ENCODE measurements at regions not wholly inside any gene's neighbourhood (a gene's known extent, or its start where the extent isn't known, plus 50 kb on each side); places are given as distances from the start of the nearest gene placed in this dataset.

GRCh38 chr7:25286756-25287155 lies 58.5 kb upstream of the NPVF start:
- no peak for TF ChIP-seq EZH2 (IDR thresholded peaks at IDR 0.05; ENCODE audit: low read length, missing control alignments)
- TF ChIP-seq CTCF (conservative IDR thresholded peaks at IDR 0.05 in 1 of 2, IDR thresholded peaks at IDR 0.05 in 1 of 2; ENCODE audit: low read depth in 1 of 2, low read length in 2 of 2) = no peak
- H3K4me2 ChIP-seq (ENCODE audit: extremely low read depth, insufficient read depth, low read length) = no peak overlapping the region
- H3K27ac ChIP-seq (ENCODE audit: insufficient read depth, low read length) = no peak overlapping the region
- no peak overlapping the region for H3K9ac ChIP-seq (ENCODE audit: insufficient read depth, low read length)
- H3K9me3 ChIP-seq (ENCODE audit: control insufficient read depth, insufficient read depth, low read depth, low read length) = no peaks in the 10 kb centered on the region
- no peak overlapping the region for H2AFZ ChIP-seq (ENCODE audit: low read length)
- H3K4me1 ChIP-seq (ENCODE audit: control insufficient read depth, extremely low read depth, insufficient read depth, low read length) = no peaks in the 10 kb centered on the region
- H4K20me1 ChIP-seq (ENCODE audit: control insufficient read depth, extremely low read depth, insufficient read depth, low read length) = no peaks in the 10 kb centered on the region
- no peaks in the 10 kb centered on the region for H3K36me3 ChIP-seq (ENCODE audit: control insufficient read depth, insufficient read depth, low read length)
- no peak overlapping the region for H3K4me3 ChIP-seq (replicated peaks in 1 of 4; ENCODE audit: control extremely low read depth in 1 of 4, insufficient read depth in 1 of 4, low read depth in 3 of 4, low read length in 4 of 4)
- no peaks in the 10 kb centered on the region for H3K27me3 ChIP-seq (ENCODE audit: control insufficient read depth, insufficient read depth, low read length)
- no peaks in the 10 kb centered on the region for H3K79me2 ChIP-seq (ENCODE audit: control insufficient read depth, insufficient read depth, low read length)
- no peak for DNase-seq (ENCODE audit: low read depth in 2 of 2)

GRCh38 chr7:25287291-25287690 lies 59.0 kb upstream of the NPVF start:
- no peaks in the 10 kb centered on the region for H3K36me3 ChIP-seq (ENCODE audit: control insufficient read depth, insufficient read depth, low read length)
- H2AFZ ChIP-seq (ENCODE audit: low read length) = no peak overlapping the region
- H3K27me3 ChIP-seq (ENCODE audit: control insufficient read depth, insufficient read depth, low read length) = no peaks in the 10 kb centered on the region
- H3K4me1 ChIP-seq (ENCODE audit: control insufficient read depth, extremely low read depth, insufficient read depth, low read length) = no peaks in the 10 kb centered on the region
- H3K9ac ChIP-seq (ENCODE audit: insufficient read depth, low read length) = no peak overlapping the region
- no peak for TF ChIP-seq EZH2 (IDR thresholded peaks at IDR 0.05; ENCODE audit: low read length, missing control alignments)
- no peak for TF ChIP-seq CTCF (conservative IDR thresholded peaks at IDR 0.05 in 1 of 2, IDR thresholded peaks at IDR 0.05 in 1 of 2; ENCODE audit: low read depth in 1 of 2, low read length in 2 of 2)
- H3K27ac ChIP-seq (ENCODE audit: insufficient read depth, low read length) = no peak overlapping the region
- H4K20me1 ChIP-seq (ENCODE audit: control insufficient read depth, extremely low read depth, insufficient read depth, low read length) = no peaks in the 10 kb centered on the region
- H3K4me2 ChIP-seq (ENCODE audit: extremely low read depth, insufficient read depth, low read length) = no peak overlapping the region
- no peaks in the 10 kb centered on the region for H3K9me3 ChIP-seq (ENCODE audit: control insufficient read depth, insufficient read depth, low read depth, low read length)
- DNase-seq (ENCODE audit: low read depth in 2 of 2) = no peak
- H3K79me2 ChIP-seq (ENCODE audit: control insufficient read depth, insufficient read depth, low read length) = no peaks in the 10 kb centered on the region
- no peak overlapping the region for H3K4me3 ChIP-seq (replicated peaks in 1 of 4; ENCODE audit: control extremely low read depth in 1 of 4, insufficient read depth in 1 of 4, low read depth in 3 of 4, low read length in 4 of 4)

GRCh38 chr7:25288556-25289307 lies 60.4 kb upstream of the NPVF start:
- Histone ChIP-seq H3K27ac (ENCODE audit: insufficient read depth, low read length) (no peak overlapping the region), H2AFZ (ENCODE audit: low read length) (no peak overlapping the region), H3K4me2 (ENCODE audit: extremely low read depth, insufficient read depth, low read length) (no peak overlapping the region), H3K9me3 (ENCODE audit: control insufficient read depth, insufficient read depth, low read depth, low read length) (no peaks in the 10 kb centered on the region), H3K4me3 (replicated peaks in 1 of 4; ENCODE audit: control extremely low read depth in 1 of 4, insufficient read depth in 1 of 4, low read depth in 3 of 4, low read length in 4 of 4) (no peak overlapping the region), H3K79me2 (ENCODE audit: control insufficient read depth, insufficient read depth, low read length) (no peaks in the 10 kb centered on the region), H3K9ac (ENCODE audit: insufficient read depth, low read length) (no peak overlapping the region), H3K27me3 (ENCODE audit: control insufficient read depth, insufficient read depth, low read length) (no peaks in the 10 kb centered on the region), H3K4me1 (ENCODE audit: control insufficient read depth, extremely low read depth, insufficient read depth, low read length) (no peaks in the 10 kb centered on the region), H4K20me1 (ENCODE audit: control insufficient read depth, extremely low read depth, insufficient read depth, low read length) (no peaks in the 10 kb centered on the region), H3K36me3 (ENCODE audit: control insufficient read depth, insufficient read depth, low read length) (no peaks in the 10 kb centered on the region)
- TF ChIP-seq EZH2 (IDR thresholded peaks at IDR 0.05; ENCODE audit: low read length, missing control alignments) = no peak
- TF ChIP-seq CTCF (conservative IDR thresholded peaks at IDR 0.05 in 1 of 2, IDR thresholded peaks at IDR 0.05 in 1 of 2; ENCODE audit: low read depth in 1 of 2, low read length in 2 of 2) = no peak
- no peak for DNase-seq (ENCODE audit: low read depth in 2 of 2)
